ENCODE measurements at regions not wholly inside any gene's neighbourhood (a gene's known extent, or its start where the extent isn't known, plus 50 kb on each side); places are given as distances from the start of the nearest gene placed in this dataset.

- H3K9me3 Mint-ChIP-seq (ENCODE audit: insufficient read depth): peaks cover 2% of the 10 kb centered on the region
- ChIA-PET POLR2A (no interaction called here), CTCF (no interaction called here)
- no peak overlapping the region for H3K9ac ChIP-seq (ENCODE audit: low read length)
- no peak overlapping the region for H3K4me2 ChIP-seq (replicated peaks; ENCODE audit: low read depth, low read length, poor library complexity, severe bottlenecking)
- no peaks in the 10 kb centered on the region for H3K9me3 ChIP-seq (ENCODE audit: control extremely low read depth in 1 of 3, control insufficient read depth in 2 of 3, insufficient read depth in 1 of 3, low read length in 2 of 3)
- no peaks in the 10 kb centered on the region for H4K20me1 ChIP-seq (ENCODE audit: control insufficient read depth, insufficient read depth, low read length, poor library complexity, severe bottlenecking)
- no peaks in the 10 kb centered on the region for H3K4me1 ChIP-seq (ENCODE audit: control insufficient read depth in 2 of 2, insufficient read depth in 2 of 2, low read length in 2 of 2)
- intact Hi-C loops (cut with micrococcal nuclease): no loop called here
- no peaks in the 10 kb centered on the region for H3K36me3 ChIP-seq (replicated peaks in 1 of 2; ENCODE audit: control extremely low read depth in 1 of 2, control insufficient read depth in 1 of 2, extremely low read depth in 1 of 2, insufficient read depth in 2 of 2, low read length in 1 of 2)
- TF ChIP-seq EZH2 (IDR thresholded peaks at IDR 0.05; ENCODE audit: borderline replicate concordance, insufficient read depth, low read depth, low read length, poor library complexity, severe bottlenecking) (no peak), CTCF (IDR thresholded peaks at IDR 0.05) (no peak)
- no peak overlapping the region for H3K27ac ChIP-seq (ENCODE audit: low read length in 2 of 2)
- ATAC-seq (ENCODE audit: low read depth): no peak
- no peak overlapping the region for H3K4me3 ChIP-seq (ENCODE audit: control extremely low read depth in 1 of 5, extremely low read depth in 1 of 5, insufficient read depth in 1 of 5, low read depth in 2 of 5, low read length in 4 of 5)
- H2AFZ ChIP-seq (ENCODE audit: insufficient read depth, low read depth, low read length, poor library complexity, severe bottlenecking): no peak overlapping the region
- H3K27me3 ChIP-seq (replicated peaks in 1 of 4; ENCODE audit: control extremely low read depth in 1 of 4, control insufficient read depth in 3 of 4, insufficient read depth in 4 of 4, low read length in 3 of 4): no peaks in the 10 kb centered on the region
- H3K27ac Mint-ChIP-seq: no peak overlapping the region
- no peaks in the 10 kb centered on the region for H3K27me3 Mint-ChIP-seq
- DNase-seq: no peak
- H3K4me3 Mint-ChIP-seq: no peak overlapping the region
- H3K79me2 ChIP-seq (ENCODE audit: control insufficient read depth, insufficient read depth, low read length): no peaks in the 10 kb centered on the region
- H3K4me1 Mint-ChIP-seq: no peaks in the 10 kb centered on the region
Measured at GRCh38 chr4:157591245-157591644, 370.7 kb downstream of the GRIA2 start.

GRCh38 chr4:157590679-157591078, 370.2 kb downstream of the GRIA2 start:
- DNase-seq: no peak
- intact Hi-C loops (cut with micrococcal nuclease): no loop called here

More at GRCh38 chr4:157590679-157591078, 370.2 kb downstream of the GRIA2 start:
- no CpG with 5 or more reads among the region's 2 CpGs for WGBS (ENCODE audit: insufficient coverage)
- Histone ChIP-seq H3K36me3 (replicated peaks in 1 of 2; ENCODE audit: control extremely low read depth in 1 of 2, control insufficient read depth in 1 of 2, extremely low read depth in 1 of 2, insufficient read depth in 2 of 2, low read length in 1 of 2) (no peaks in the 10 kb centered on the region), H3K79me2 (ENCODE audit: control insufficient read depth, insufficient read depth, low read length) (no peaks in the 10 kb centered on the region), H4K20me1 (ENCODE audit: control insufficient read depth, insufficient read depth, low read length, poor library complexity, severe bottlenecking) (no peaks in the 10 kb centered on the region), H3K27me3 (replicated peaks in 1 of 4; ENCODE audit: control extremely low read depth in 1 of 4, control insufficient read depth in 3 of 4, insufficient read depth in 4 of 4, low read length in 3 of 4) (no peaks in the 10 kb centered on the region), H3K27ac (ENCODE audit: low read length in 2 of 2) (no peak overlapping the region), H3K4me1 (ENCODE audit: control insufficient read depth in 2 of 2, insufficient read depth in 2 of 2, low read length in 2 of 2) (no peaks in the 10 kb centered on the region), H3K4me2 (replicated peaks; ENCODE audit: low read depth, low read length, poor library complexity, severe bottlenecking) (no peak overlapping the region), H3K4me3 (ENCODE audit: control extremely low read depth in 1 of 5, extremely low read depth in 1 of 5, insufficient read depth in 1 of 5, low read depth in 2 of 5, low read length in 4 of 5) (no peak overlapping the region), H3K9ac (ENCODE audit: low read length) (no peak overlapping the region), H2AFZ (ENCODE audit: insufficient read depth, low read depth, low read length, poor library complexity, severe bottlenecking) (no peak overlapping the region), H3K9me3 (ENCODE audit: control extremely low read depth in 1 of 3, control insufficient read depth in 2 of 3, insufficient read depth in 1 of 3, low read length in 2 of 3) (no peaks in the 10 kb centered on the region)
- TF ChIP-seq EZH2 (IDR thresholded peaks at IDR 0.05; ENCODE audit: borderline replicate concordance, insufficient read depth, low read depth, low read length, poor library complexity, severe bottlenecking): no peak
- no peak for TF ChIP-seq CTCF (IDR thresholded peaks at IDR 0.05)
- Mint-ChIP-seq H3K9me3 (ENCODE audit: insufficient read depth) (peaks cover 2% of the 10 kb centered on the region), H3K4me3 (no peak overlapping the region), H3K27ac (no peak overlapping the region), H3K4me1 (no peaks in the 10 kb centered on the region), H3K27me3 (no peaks in the 10 kb centered on the region)
- ChIA-PET CTCF (no interaction called here), POLR2A (no interaction called here)
- ATAC-seq (ENCODE audit: low read depth): no peak

All from B cell (primary cell).